SK-N-SH (cell line): ENCODE measurements at regions not wholly inside any gene's neighbourhood (a gene's known extent, or its start where the extent isn't known, plus 50 kb on each side); places are given as distances from the start of the nearest gene placed in this dataset.

ENCODE experiments used
- CTCF ChIP-seq: fragments of 200-600 bp; sonication (generic); IDR thresholded peaks from 2 replicates; pipeline ENCODE4 v1.6.1; 2017; ENCODE audit warnings: antibody characterized with exemption, mild to moderate bottlenecking, moderate library complexity
- EP300 ChIP-seq, 2 experiments: IDR thresholded peaks; 2 replicates each; pipeline versions ENCODE4 v1.4.0 to v1.6.1; 2012; ENCODE audit warnings: borderline replicate concordance in 1 of 2, low read depth in 1 of 2, low read length in 1 of 2
- FOXJ3 ChIP-seq: sonication (generic); formaldehyde crosslinking; IDR thresholded peaks from 2 replicates; pipeline ENCODE4 v1.5.1; 2020; ENCODE audit warnings: mild to moderate bottlenecking, missing genetic modification reagents
- GABPA ChIP-seq: IDR thresholded peaks from 2 replicates; pipeline ENCODE4 v1.4.0; 2012; ENCODE audit warnings: low read depth, mild to moderate bottlenecking
- NFIC ChIP-seq: IDR thresholded peaks from 2 replicates; pipeline ENCODE4 v1.4.0; 2012; ENCODE audit warnings: borderline replicate concordance
- POLR2AphosphoS5 ChIP-seq: IDR thresholded peaks from 2 replicates; pipeline ENCODE4 v1.6.1; 2012; ENCODE audit warnings: low read depth, low read length
- RAD21 ChIP-seq: IDR thresholded peaks from 2 replicates; pipeline ENCODE4 v1.6.1; 2012; ENCODE audit warnings: mild to moderate bottlenecking, low read length
- USF1 ChIP-seq: IDR thresholded peaks from 2 replicates; pipeline ENCODE4 v1.4.0; 2012; ENCODE audit warnings: low read depth, borderline replicate concordance

- TF ChIP-seq POLR2AphosphoS5 (no peak), GABPA (no peak), CTCF (no peak), FOXJ3 (CRISPR knock-in tag) (no peak), NFIC (no peak), RAD21 (no peak), USF1 (no peak), EP300 (IDR thresholded peaks at IDR 0.05; ENCODE audit: borderline replicate concordance in 1 of 2, low read depth in 1 of 2, low read length in 1 of 2) (no peak)
Measured at GRCh38 chr13:78306519-78307206, 296.7 kb downstream of the POU4F1 start.
